Glutamatergic neuron (in vitro differentiated cells): ENCODE measurements at regions not wholly inside any gene's neighbourhood (a gene's known extent, or its start where the extent isn't known, plus 50 kb on each side); places are given as distances from the start of the nearest gene placed in this dataset.

Source experiments
- DNase-seq: peaks from one replicate; pipeline ENCODE4 v3.0.0; 2022
- H3K27ac Mint-ChIP-seq: one replicate; pipeline ENCODE4 v1.8.0; 2020; ENCODE audit warnings: mild to moderate bottlenecking, mixed read lengths, inconsistent platforms; ENCODE audit not compliant: unreplicated experiment
- H3K27me3 Mint-ChIP-seq: one replicate; pipeline ENCODE4 v1.8.0; 2020; ENCODE audit warnings: mild to moderate bottlenecking, moderate library complexity, mixed read lengths, inconsistent platforms; ENCODE audit not compliant: unreplicated experiment
- H3K36me3 Mint-ChIP-seq: one replicate; pipeline ENCODE4 v1.8.0; 2020; ENCODE audit warnings: mild to moderate bottlenecking, mixed read lengths, inconsistent platforms; ENCODE audit not compliant: unreplicated experiment
- H3K4me1 Mint-ChIP-seq: one replicate; pipeline ENCODE4 v1.8.0; 2020; ENCODE audit warnings: mild to moderate bottlenecking, low read depth, mixed read lengths, inconsistent platforms; ENCODE audit not compliant: unreplicated experiment
- H3K4me3 Mint-ChIP-seq: one replicate; pipeline ENCODE4 v1.8.0; 2020; ENCODE audit warnings: mild to moderate bottlenecking, mixed read lengths, inconsistent platforms; ENCODE audit not compliant: unreplicated experiment
- H3K9me3 Mint-ChIP-seq: one replicate; pipeline ENCODE4 v1.8.0; 2020; ENCODE audit warnings: mild to moderate bottlenecking, moderate library complexity, mixed read lengths, inconsistent platforms; ENCODE audit not compliant: unreplicated experiment
- TF ChIP-seq, protein P1 (sequence below): fragments of 200-600 bp; sonication (generic); IDR thresholded peaks from one replicate; pipeline ENCODE4 v1.5.0; 2021; ENCODE audit not compliant: partially characterized antibody, unreplicated experiment

- Mint-ChIP-seq H3K27me3 (peaks cover 5% of the 10 kb centered on the region), H3K4me1 (peaks cover 34% of the 10 kb centered on the region), H3K4me3 (no peak overlapping the region), H3K9me3 (peaks cover 6% of the 10 kb centered on the region), H3K27ac (no peak overlapping the region), H3K36me3 (peaks cover 4% of the 10 kb centered on the region)
- no peak for DNase-seq
- TF ChIP-seq, protein P1, sequence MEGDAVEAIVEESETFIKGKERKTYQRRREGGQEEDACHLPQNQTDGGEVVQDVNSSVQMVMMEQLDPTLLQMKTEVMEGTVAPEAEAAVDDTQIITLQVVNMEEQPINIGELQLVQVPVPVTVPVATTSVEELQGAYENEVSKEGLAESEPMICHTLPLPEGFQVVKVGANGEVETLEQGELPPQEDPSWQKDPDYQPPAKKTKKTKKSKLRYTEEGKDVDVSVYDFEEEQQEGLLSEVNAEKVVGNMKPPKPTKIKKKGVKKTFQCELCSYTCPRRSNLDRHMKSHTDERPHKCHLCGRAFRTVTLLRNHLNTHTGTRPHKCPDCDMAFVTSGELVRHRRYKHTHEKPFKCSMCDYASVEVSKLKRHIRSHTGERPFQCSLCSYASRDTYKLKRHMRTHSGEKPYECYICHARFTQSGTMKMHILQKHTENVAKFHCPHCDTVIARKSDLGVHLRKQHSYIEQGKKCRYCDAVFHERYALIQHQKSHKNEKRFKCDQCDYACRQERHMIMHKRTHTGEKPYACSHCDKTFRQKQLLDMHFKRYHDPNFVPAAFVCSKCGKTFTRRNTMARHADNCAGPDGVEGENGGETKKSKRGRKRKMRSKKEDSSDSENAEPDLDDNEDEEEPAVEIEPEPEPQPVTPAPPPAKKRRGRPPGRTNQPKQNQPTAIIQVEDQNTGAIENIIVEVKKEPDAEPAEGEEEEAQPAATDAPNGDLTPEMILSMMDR = no peak
These were observed 393.8 kb downstream of the AASDHPPT start for GRCh38 chr11:106471276-106471675.

GRCh38 chr11:106473089-106473722 lies 395.7 kb downstream of the AASDHPPT start:
- Mint-ChIP-seq H3K27ac (peak overlapping the region; percentile 94), H3K4me3 (peak overlapping the region; percentile 18), H3K27me3 (peaks cover 5% of the 10 kb centered on the region), H3K9me3 (peaks cover 7% of the 10 kb centered on the region), H3K36me3 (peaks cover 4% of the 10 kb centered on the region), H3K4me1 (peaks cover 28% of the 10 kb centered on the region)
- TF ChIP-seq, protein P1 = no peak
- DNase-seq = no peak

- Mint-ChIP-seq H3K27me3 (peaks cover 5% of the 10 kb centered on the region), H3K36me3 (peaks cover 4% of the 10 kb centered on the region), H3K4me3 (no peak overlapping the region), H3K4me1 (peaks cover 24% of the 10 kb centered on the region), H3K9me3 (peaks cover 7% of the 10 kb centered on the region), H3K27ac (peak overlapping the region; percentile 59)
- TF ChIP-seq, protein P1 = no peak
- no peak for DNase-seq
These were observed 396.8 kb downstream of the AASDHPPT start for GRCh38 chr11:106474274-106474673.

- Mint-ChIP-seq H3K4me3 (no peak overlapping the region), H3K9me3 (peaks cover 7% of the 10 kb centered on the region), H3K4me1 (peaks cover 22% of the 10 kb centered on the region), H3K36me3 (peaks cover 4% of the 10 kb centered on the region), H3K27ac (no peak overlapping the region), H3K27me3 (peaks cover 5% of the 10 kb centered on the region)
- TF ChIP-seq, protein P1 = no peak
- no peak for DNase-seq
These were observed 397.7 kb downstream of the AASDHPPT start for GRCh38 chr11:106475181-106475580.

- Mint-ChIP-seq H3K4me3 (no peak overlapping the region), H3K27me3 (peaks cover 5% of the 10 kb centered on the region), H3K27ac (no peak overlapping the region), H3K4me1 (peaks cover 7% of the 10 kb centered on the region), H3K36me3 (peaks cover 4% of the 10 kb centered on the region), H3K9me3 (peaks cover 7% of the 10 kb centered on the region)
- TF ChIP-seq, protein P1 = no peak
- no peak for DNase-seq
These were observed 400.3 kb downstream of the AASDHPPT start for GRCh38 chr11:106477776-106478175.
